Muscle layer of duodenum (tissue), 2 donors: ENCODE measurements at regions not wholly inside any gene's neighbourhood (a gene's known extent, or its start where the extent isn't known, plus 50 kb on each side); places are given as distances from the start of the nearest gene placed in this dataset.
"Not testable (repeated sequence)": the region's sequence is repeated elsewhere in the genome, so short reads cannot be mapped to it uniquely, and the experiment has no call there.

Experiments
- H3K27ac ChIP-seq: one replicate; pipeline ENCODE4 v1.7.0; 2013; ENCODE audit warnings: mild to moderate bottlenecking, low read length
- H3K27me3 ChIP-seq: one replicate; pipeline ENCODE4 v1.7.0; 2013; ENCODE audit warnings: low read depth, mild to moderate bottlenecking, control low read depth, low read length
- H3K36me3 ChIP-seq, 2 donors: one replicate each; pipeline ENCODE4 v1.7.0; 2013; ENCODE audit warnings: low read length in 2 of 2, control low read depth in 1 of 2, mild to moderate bottlenecking in 1 of 2; ENCODE audit not compliant: insufficient read depth in 2 of 2, control insufficient read depth in 1 of 2
- H3K4me1 ChIP-seq, 2 donors: one replicate each; pipeline ENCODE4 v1.7.0; 2013; ENCODE audit warnings: low read length in 2 of 2, mild to moderate bottlenecking in 2 of 2, control low read depth in 1 of 2, moderate library complexity in 1 of 2; ENCODE audit not compliant: insufficient read depth in 2 of 2, control insufficient read depth in 1 of 2
- H3K4me3 ChIP-seq, 2 donors: one replicate each; pipeline ENCODE4 v1.7.0; 2013; ENCODE audit warnings: low read length in 2 of 2, low read depth in 1 of 2, mild to moderate bottlenecking in 1 of 2
- H3K9me3 ChIP-seq, 2 donors: one replicate each; pipeline ENCODE4 v1.7.0; 2013; ENCODE audit warnings: low read length in 2 of 2, control low read depth in 1 of 2, mild to moderate bottlenecking in 1 of 2; ENCODE audit not compliant: control insufficient read depth in 1 of 2
- donor health status: healthy.

GRCh38 chr3:90076136-90076535 lies 968.7 kb downstream of the EPHA3 start:
- H3K4me1 ChIP-seq = no peaks in the 10 kb centered on the region
- H3K36me3 ChIP-seq = no peaks in the 10 kb centered on the region
- H3K27ac ChIP-seq = no peak overlapping the region
- no peak overlapping the region for H3K4me3 ChIP-seq
- no peaks in the 10 kb centered on the region for H3K9me3 ChIP-seq
- no peaks in the 10 kb centered on the region for H3K27me3 ChIP-seq

- Histone ChIP-seq H3K36me3 (no peaks in the 10 kb centered on the region), H3K27ac (no peak overlapping the region), H3K9me3 (no peaks in the 10 kb centered on the region), H3K4me3 (no peak overlapping the region), H3K27me3 (no peaks in the 10 kb centered on the region), H3K4me1 (no peaks in the 10 kb centered on the region)
Measured at GRCh38 chr3:90080988-90081387, 973.6 kb downstream of the EPHA3 start.

- H3K9me3 ChIP-seq, H3K36me3 ChIP-seq, H3K27ac ChIP-seq, H3K4me1 ChIP-seq, H3K4me3 ChIP-seq, H3K27me3 ChIP-seq: not testable (repeated sequence)
Measured at GRCh38 chr3:90086297-90086696, 978.9 kb downstream of the EPHA3 start.

GRCh38 chr3:90087703-90088102 lies 980.3 kb downstream of the EPHA3 start:
- Histone ChIP-seq H3K9me3 (no peaks in the 10 kb centered on the region), H3K36me3 (no peaks in the 10 kb centered on the region), H3K4me3 (no peak overlapping the region), H3K27me3 (no peaks in the 10 kb centered on the region), H3K27ac (no peak overlapping the region), H3K4me1 (no peaks in the 10 kb centered on the region)

DNA sequence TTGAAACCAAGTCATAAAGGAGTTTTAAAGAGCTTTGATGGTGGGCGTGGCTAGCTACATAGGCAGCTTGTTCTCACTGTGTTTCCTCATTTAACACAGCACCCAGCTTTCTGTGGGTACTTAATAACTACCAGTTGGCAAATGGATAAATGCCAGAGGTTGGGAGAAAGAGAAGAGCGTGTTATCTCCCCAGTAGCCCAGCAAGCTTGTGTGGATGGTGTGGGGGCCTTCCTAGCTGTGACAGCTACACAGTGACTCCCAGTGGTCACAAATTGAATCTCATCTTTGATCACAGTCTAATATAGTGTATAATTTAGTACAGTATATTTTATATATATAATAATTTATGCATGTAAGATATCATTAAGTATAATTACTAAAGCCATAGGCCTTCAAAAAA lies 984.1 kb downstream of the EPHA3 start:
- Histone ChIP-seq H3K27me3 (no peaks in the 10 kb centered on the region), H3K4me1 (no peaks in the 10 kb centered on the region), H3K27ac (no peak overlapping the region), H3K4me3 (no peak overlapping the region), H3K9me3 (no peaks in the 10 kb centered on the region), H3K36me3 (no peaks in the 10 kb centered on the region)

- no peak overlapping the region for H3K27ac ChIP-seq
- H3K9me3 ChIP-seq = no peaks in the 10 kb centered on the region
- no peak overlapping the region for H3K4me3 ChIP-seq
- H3K27me3 ChIP-seq = no peaks in the 10 kb centered on the region
- H3K4me1 ChIP-seq = no peaks in the 10 kb centered on the region
- no peaks in the 10 kb centered on the region for H3K36me3 ChIP-seq
Measured at GRCh38 chr3:90092994-90093393, 985.6 kb downstream of the EPHA3 start.

- H3K4me3 ChIP-seq = no peak overlapping the region
- no peaks in the 10 kb centered on the region for H3K27me3 ChIP-seq
- no peaks in the 10 kb centered on the region for H3K9me3 ChIP-seq
- no peak overlapping the region for H3K27ac ChIP-seq
- H3K36me3 ChIP-seq = no peaks in the 10 kb centered on the region
- no peaks in the 10 kb centered on the region for H3K4me1 ChIP-seq
Measured at GRCh38 chr3:90095811-90096210, 988.4 kb downstream of the EPHA3 start.

- H3K4me1 ChIP-seq = no peaks in the 10 kb centered on the region
- no peaks in the 10 kb centered on the region for H3K27me3 ChIP-seq
- no peaks in the 10 kb centered on the region for H3K36me3 ChIP-seq
- no peaks in the 10 kb centered on the region for H3K9me3 ChIP-seq
- no peak overlapping the region for H3K4me3 ChIP-seq
- no peak overlapping the region for H3K27ac ChIP-seq
Measured at GRCh38 chr3:90099493-90099892, 992.1 kb downstream of the EPHA3 start.

GRCh38 chr3:90102146-90102545 lies 994.7 kb downstream of the EPHA3 start:
- Histone ChIP-seq H3K4me3 (no peak overlapping the region), H3K27me3 (no peaks in the 10 kb centered on the region), H3K36me3 (no peaks in the 10 kb centered on the region), H3K4me1 (no peaks in the 10 kb centered on the region), H3K9me3 (peaks cover 0 to 2% of the 10 kb centered on the region in 2 donors), H3K27ac (no peak overlapping the region)

- no peak overlapping the region for H3K4me3 ChIP-seq
- H3K27ac ChIP-seq = no peak overlapping the region
- no peaks in the 10 kb centered on the region for H3K4me1 ChIP-seq
- H3K9me3 ChIP-seq = peaks cover 0 to 9% of the 10 kb centered on the region in 2 donors
- H3K36me3 ChIP-seq = no peaks in the 10 kb centered on the region
- H3K27me3 ChIP-seq = no peaks in the 10 kb centered on the region
Measured at GRCh38 chr3:90121326-90121725, 1013.9 kb downstream of the EPHA3 start.

- Histone ChIP-seq H3K4me3 (no peak overlapping the region), H3K27me3 (no peaks in the 10 kb centered on the region), H3K4me1 (no peaks in the 10 kb centered on the region), H3K36me3 (no peaks in the 10 kb centered on the region), H3K9me3 (peaks cover 0 to 7% of the 10 kb centered on the region in 2 donors), H3K27ac (no peak overlapping the region)
Measured at GRCh38 chr3:90128391-90128790, 1021.0 kb downstream of the EPHA3 start.

GRCh38 chr3:90129730-90130129 lies 1022.3 kb downstream of the EPHA3 start:
- Histone ChIP-seq H3K4me1 (no peaks in the 10 kb centered on the region), H3K9me3 (peaks cover 0 to 7% of the 10 kb centered on the region in 2 donors), H3K27ac (no peak overlapping the region), H3K4me3 (no peak overlapping the region), H3K27me3 (no peaks in the 10 kb centered on the region), H3K36me3 (no peaks in the 10 kb centered on the region)
